GM13977 (cell line): ENCODE measurements at regions not wholly inside any gene's neighbourhood (a gene's known extent, or its start where the extent isn't known, plus 50 kb on each side); places are given as distances from the start of the nearest gene placed in this dataset.

ENCODE experiments used
- DNase-seq: peaks from one replicate; pipeline ENCODE4 v3.0.0; 2012; ENCODE audit warnings: low spot score
- in situ Hi-C: fragments of 300-500 bp; cut with MboI; formaldehyde crosslinking; loops from one replicate; pipeline ENCODE4 v1.12.0; 2022; ENCODE audit warnings: low sequenced_read_pairs, low pct_unique_long_range_greater_than_20kb, mixed read lengths, inconsistent platforms; ENCODE audit not compliant: unreplicated experiment
- TF ChIP-seq, protein P1 (sequence below): IDR thresholded peaks from 2 replicates; pipeline ENCODE4 v1.5.1; 2012; ENCODE audit warnings: mild to moderate bottlenecking, control low read depth; ENCODE audit not compliant: insufficient read depth; ENCODE audit errors: extremely low read depth, missing control alignments

- TF ChIP-seq, protein P1, sequence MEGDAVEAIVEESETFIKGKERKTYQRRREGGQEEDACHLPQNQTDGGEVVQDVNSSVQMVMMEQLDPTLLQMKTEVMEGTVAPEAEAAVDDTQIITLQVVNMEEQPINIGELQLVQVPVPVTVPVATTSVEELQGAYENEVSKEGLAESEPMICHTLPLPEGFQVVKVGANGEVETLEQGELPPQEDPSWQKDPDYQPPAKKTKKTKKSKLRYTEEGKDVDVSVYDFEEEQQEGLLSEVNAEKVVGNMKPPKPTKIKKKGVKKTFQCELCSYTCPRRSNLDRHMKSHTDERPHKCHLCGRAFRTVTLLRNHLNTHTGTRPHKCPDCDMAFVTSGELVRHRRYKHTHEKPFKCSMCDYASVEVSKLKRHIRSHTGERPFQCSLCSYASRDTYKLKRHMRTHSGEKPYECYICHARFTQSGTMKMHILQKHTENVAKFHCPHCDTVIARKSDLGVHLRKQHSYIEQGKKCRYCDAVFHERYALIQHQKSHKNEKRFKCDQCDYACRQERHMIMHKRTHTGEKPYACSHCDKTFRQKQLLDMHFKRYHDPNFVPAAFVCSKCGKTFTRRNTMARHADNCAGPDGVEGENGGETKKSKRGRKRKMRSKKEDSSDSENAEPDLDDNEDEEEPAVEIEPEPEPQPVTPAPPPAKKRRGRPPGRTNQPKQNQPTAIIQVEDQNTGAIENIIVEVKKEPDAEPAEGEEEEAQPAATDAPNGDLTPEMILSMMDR = no peak
- no peak for DNase-seq
- in situ Hi-C loops = no loop called here
These were observed 193.0 kb downstream of the ACTR3 start for GRCh38 chr2:114082731-114083433.

GRCh38 chr2:114083717-114084387 lies 194.0 kb downstream of the ACTR3 start:
- no peak for DNase-seq
- TF ChIP-seq, protein P1 = no peak
- in situ Hi-C loops = no loop called here

DNA sequence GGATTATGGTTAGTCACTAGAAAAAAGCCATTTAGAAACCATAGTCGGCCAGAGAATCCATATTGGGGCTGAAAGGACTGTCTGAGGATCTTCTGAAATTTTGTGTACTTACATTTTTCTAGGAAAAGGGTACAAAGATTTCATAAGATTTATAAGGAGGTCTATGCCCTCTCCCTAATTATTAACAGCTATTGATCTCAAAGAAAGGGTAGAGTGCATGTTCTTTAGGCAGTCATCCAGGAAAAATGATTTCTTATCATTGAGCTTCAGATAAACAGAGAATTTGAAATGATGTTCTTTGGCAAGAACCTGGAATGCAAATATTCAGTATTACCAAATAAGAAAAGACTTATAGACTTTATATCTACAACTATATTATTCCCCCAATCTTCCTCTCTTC lies 195.3 kb downstream of the ACTR3 start:
- no peak for DNase-seq
- TF ChIP-seq, protein P1 = no peak
- in situ Hi-C loops = no loop called here

- TF ChIP-seq, protein P1 = no peak
- DNase-seq = no peak
- in situ Hi-C loops = no loop called here
These were observed 196.1 kb downstream of the ACTR3 start for GRCh38 chr2:114085992-114086391.

DNA sequence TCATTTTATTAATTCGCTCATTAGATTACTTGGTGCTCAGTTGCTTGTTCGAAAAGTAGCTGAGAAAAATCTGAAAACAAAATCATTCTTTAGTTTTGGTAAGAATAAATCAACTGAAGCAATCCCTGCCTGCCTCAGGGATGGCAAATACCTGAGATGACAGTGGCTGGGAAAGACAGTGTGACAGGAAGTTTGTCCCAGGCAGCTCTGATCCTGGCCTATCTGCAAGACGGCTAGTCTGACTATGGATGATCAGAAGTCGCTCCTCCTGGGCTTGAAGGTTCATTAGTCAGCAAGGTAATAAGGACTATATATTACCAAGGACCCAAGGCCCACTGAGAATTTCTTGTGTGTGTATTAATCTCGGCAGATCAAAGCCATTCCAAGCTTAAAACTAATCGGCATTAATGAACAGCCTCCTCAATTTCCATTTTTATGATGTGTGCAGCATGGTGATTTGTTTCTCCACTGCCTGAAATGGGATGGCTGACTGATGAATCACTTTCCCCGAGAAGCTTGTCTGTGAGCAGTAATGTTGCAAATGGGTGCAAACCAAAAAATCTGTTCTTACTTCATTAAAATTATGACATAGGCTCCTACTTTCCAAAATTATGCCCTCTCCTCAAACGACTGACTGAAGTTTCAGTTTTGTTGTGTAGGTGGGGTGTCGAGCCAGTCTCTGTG lies 199.9 kb downstream of the ACTR3 start:
- TF ChIP-seq, protein P1 = no peak
- DNase-seq = no peak
- in situ Hi-C loops = no loop called here

- TF ChIP-seq, protein P1 = no peak
- DNase-seq = no peak
- in situ Hi-C loops = no loop called here
These were observed 201.1 kb downstream of the ACTR3 start for GRCh38 chr2:114091010-114091409.
